ENCODE measurements at regions not wholly inside any gene's neighbourhood (a gene's known extent, or its start where the extent isn't known, plus 50 kb on each side); places are given as distances from the start of the nearest gene placed in this dataset.

DNA sequence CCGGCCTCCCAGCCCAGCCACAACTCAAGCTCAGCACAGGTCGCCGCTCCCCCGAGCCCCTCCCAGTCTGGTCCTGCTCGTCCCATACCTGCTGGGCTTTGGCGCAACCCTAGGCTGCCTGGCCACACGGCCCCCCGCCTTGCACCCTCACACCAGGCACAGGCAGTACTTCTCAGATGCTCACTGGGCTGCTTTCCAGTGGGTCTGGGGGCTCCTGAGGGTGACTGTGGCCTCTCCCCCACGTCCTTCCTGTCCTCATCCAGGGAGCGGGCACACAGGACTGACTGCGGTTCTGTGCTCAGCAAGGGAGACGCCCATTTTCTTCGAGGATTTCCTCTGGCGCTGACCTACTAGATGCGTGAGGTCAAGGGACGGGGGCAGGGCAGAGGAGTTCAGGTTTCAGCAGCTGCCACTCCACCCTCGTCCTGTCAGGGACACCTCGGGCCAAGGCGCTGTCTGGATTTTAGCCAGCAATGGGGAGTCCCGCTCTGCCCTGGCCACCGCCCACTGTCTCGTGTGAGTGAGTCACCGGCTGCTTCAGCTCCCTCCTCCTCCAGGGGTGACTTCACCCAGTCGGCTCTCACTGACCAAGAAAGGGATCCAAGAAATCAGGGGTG, 115.8 kb downstream of the NPIPB11 start:
- TF ChIP-seq POLR2A (IDR thresholded peaks at IDR 0.05; ENCODE audit: low read length), result no peak
- no peak for TF ChIP-seq GATA1 (IDR thresholded peaks at IDR 0.05; ENCODE audit: low read depth, low read length)
